IPS-20b (cell line): ENCODE measurements at regions not wholly inside any gene's neighbourhood (a gene's known extent, or its start where the extent isn't known, plus 50 kb on each side); places are given as distances from the start of the nearest gene placed in this dataset.
"Not testable (repeated sequence)": the region's sequence is repeated elsewhere in the genome, so short reads cannot be mapped to it uniquely, and the experiment has no call there.

Experiments
- H3K27ac ChIP-seq: one replicate; pipeline ENCODE4 v1.5.1; 2013; ENCODE audit warnings: low read length
- H3K27me3 ChIP-seq: 2 replicates; pipeline ENCODE4 v1.6.1; 2013; ENCODE audit warnings: mild to moderate bottlenecking, low read length, inconsistent platforms; ENCODE audit not compliant: insufficient read depth
- H3K36me3 ChIP-seq: 2 replicates; pipeline ENCODE4 v1.6.1; 2013; ENCODE audit warnings: low read depth, mild to moderate bottlenecking, inconsistent platforms, low read length, moderate library complexity; ENCODE audit not compliant: insufficient read depth
- H3K4me1 ChIP-seq: 2 replicates; pipeline ENCODE4 v1.6.1; 2013; ENCODE audit warnings: mild to moderate bottlenecking, control low read depth, inconsistent platforms, low read length, moderate library complexity; ENCODE audit not compliant: insufficient read depth
- H3K4me3 ChIP-seq: 2 replicates; pipeline ENCODE4 v1.5.1; 2013; ENCODE audit warnings: mild to moderate bottlenecking, low read length, inconsistent platforms
- H3K9ac ChIP-seq: 2 replicates; pipeline ENCODE4 v1.6.1; 2013; ENCODE audit warnings: low read depth, mild to moderate bottlenecking, inconsistent platforms, low read length, moderate library complexity
- H3K9me3 ChIP-seq: 2 replicates; pipeline ENCODE4 v1.6.1; 2013; ENCODE audit warnings: mild to moderate bottlenecking, low read depth, low read length, inconsistent platforms; ENCODE audit not compliant: insufficient read depth

- H3K4me1 ChIP-seq: no peaks in the 10 kb centered on the region
- no peaks in the 10 kb centered on the region for H3K36me3 ChIP-seq
- H3K9me3 ChIP-seq: no peaks in the 10 kb centered on the region
- H3K9ac ChIP-seq: no peak overlapping the region
- no peak overlapping the region for H3K4me3 ChIP-seq
- no peak overlapping the region for H3K27ac ChIP-seq
- no peaks in the 10 kb centered on the region for H3K27me3 ChIP-seq
These were observed 71.5 kb upstream of the NANOS1 start for GRCh38 chr10:118957966-118958365.

- Histone ChIP-seq H3K27me3 (no peaks in the 10 kb centered on the region), H3K4me3 (no peak overlapping the region), H3K4me1 (no peaks in the 10 kb centered on the region), H3K9me3 (no peaks in the 10 kb centered on the region), H3K36me3 (no peaks in the 10 kb centered on the region), H3K27ac (no peak overlapping the region), H3K9ac (no peak overlapping the region)
These were observed 71.0 kb upstream of the NANOS1 start for GRCh38 chr10:118958559-118958958.

- no peaks in the 10 kb centered on the region for H3K9me3 ChIP-seq
- no peak overlapping the region for H3K9ac ChIP-seq
- no peaks in the 10 kb centered on the region for H3K36me3 ChIP-seq
- H3K27me3 ChIP-seq: no peaks in the 10 kb centered on the region
- no peaks in the 10 kb centered on the region for H3K4me1 ChIP-seq
- H3K27ac ChIP-seq: no peak overlapping the region
- H3K4me3 ChIP-seq: no peak overlapping the region
These were observed 70.3 kb upstream of the NANOS1 start for GRCh38 chr10:118958984-118959925.

GRCh38 chr10:118960157-118961090 is 69.1 kb upstream of the NANOS1 start:
- Histone ChIP-seq H3K4me3 (no peak overlapping the region), H3K4me1 (no peaks in the 10 kb centered on the region), H3K36me3 (no peaks in the 10 kb centered on the region), H3K27me3 (no peaks in the 10 kb centered on the region), H3K27ac (no peak overlapping the region), H3K9me3 (no peaks in the 10 kb centered on the region), H3K9ac (no peak overlapping the region)

GRCh38 chr10:118961436-118961835 is 68.1 kb upstream of the NANOS1 start:
- H3K36me3 ChIP-seq: no peaks in the 10 kb centered on the region
- H3K4me1 ChIP-seq: no peaks in the 10 kb centered on the region
- H3K9ac ChIP-seq: no peak overlapping the region; the same call in 1 of the 2 replicates
- H3K4me3 ChIP-seq: no peak overlapping the region
- H3K9me3 ChIP-seq: no peaks in the 10 kb centered on the region
- no peak overlapping the region for H3K27ac ChIP-seq
- H3K27me3 ChIP-seq: no peaks in the 10 kb centered on the region

- not testable (repeated sequence) for H3K27ac ChIP-seq, H3K4me1 ChIP-seq
These were observed 67.1 kb upstream of the NANOS1 start for GRCh38 chr10:118962331-118962868.

GRCh38 chr10:118963341-118963740 is 66.2 kb upstream of the NANOS1 start:
- H3K36me3 ChIP-seq: no peaks in the 10 kb centered on the region
- no peaks in the 10 kb centered on the region for H3K4me1 ChIP-seq
- H3K9me3 ChIP-seq: no peaks in the 10 kb centered on the region
- no peak overlapping the region for H3K27ac ChIP-seq
- no peak overlapping the region for H3K4me3 ChIP-seq
- H3K27me3 ChIP-seq: no peaks in the 10 kb centered on the region
- no peak overlapping the region for H3K9ac ChIP-seq

More at GRCh38 chr10:118962331-118962868, 67.1 kb upstream of the NANOS1 start:
- not testable (repeated sequence) for H3K4me3 ChIP-seq, H3K36me3 ChIP-seq, H3K27me3 ChIP-seq, H3K9me3 ChIP-seq, H3K9ac ChIP-seq

- H3K27ac ChIP-seq: no peak overlapping the region
- no peaks in the 10 kb centered on the region for H3K27me3 ChIP-seq
These were observed 65.6 kb upstream of the NANOS1 start for GRCh38 chr10:118963933-118964332.

GRCh38 chr10:118964476-118964875 is 65.0 kb upstream of the NANOS1 start:
- not testable (repeated sequence) for H3K27ac ChIP-seq, H3K9me3 ChIP-seq, H3K36me3 ChIP-seq, H3K4me1 ChIP-seq, H3K27me3 ChIP-seq, H3K4me3 ChIP-seq, H3K9ac ChIP-seq

More at GRCh38 chr10:118963933-118964332, 65.6 kb upstream of the NANOS1 start:
- Histone ChIP-seq H3K4me1 (no peaks in the 10 kb centered on the region), H3K9me3 (no peaks in the 10 kb centered on the region), H3K36me3 (no peaks in the 10 kb centered on the region), H3K9ac (no peak overlapping the region), H3K4me3 (no peak overlapping the region)

GRCh38 chr10:118965096-118965495 is 64.4 kb upstream of the NANOS1 start:
- H3K9ac ChIP-seq: no peak overlapping the region

GRCh38 chr10:118965645-118966044 is 63.9 kb upstream of the NANOS1 start:
- no peak overlapping the region for H3K4me3 ChIP-seq
- no peaks in the 10 kb centered on the region for H3K27me3 ChIP-seq
- H3K9ac ChIP-seq: no peak overlapping the region
- no peak overlapping the region for H3K27ac ChIP-seq
- no peaks in the 10 kb centered on the region for H3K4me1 ChIP-seq
- no peaks in the 10 kb centered on the region for H3K9me3 ChIP-seq
- H3K36me3 ChIP-seq: no peaks in the 10 kb centered on the region

More at GRCh38 chr10:118965096-118965495, 64.4 kb upstream of the NANOS1 start:
- Histone ChIP-seq H3K36me3 (no peaks in the 10 kb centered on the region), H3K27me3 (no peaks in the 10 kb centered on the region), H3K4me1 (no peaks in the 10 kb centered on the region), H3K4me3 (no peak overlapping the region), H3K27ac (no peak overlapping the region), H3K9me3 (no peaks in the 10 kb centered on the region)
